ENCODE measurements at regions not wholly inside any gene's neighbourhood (a gene's known extent, or its start where the extent isn't known, plus 50 kb on each side); places are given as distances from the start of the nearest gene placed in this dataset.

GRCh38 chr3:59600631-59601030 lies 550.8 kb upstream of the CFAP20DC start:
- TF ChIP-seq POLR2A (IDR thresholded peaks at IDR 0.05) (no peak), POLR2AphosphoS5 (IDR thresholded peaks at IDR 0.05) (no peak)
- TF ChIP-seq, protein P1, sequence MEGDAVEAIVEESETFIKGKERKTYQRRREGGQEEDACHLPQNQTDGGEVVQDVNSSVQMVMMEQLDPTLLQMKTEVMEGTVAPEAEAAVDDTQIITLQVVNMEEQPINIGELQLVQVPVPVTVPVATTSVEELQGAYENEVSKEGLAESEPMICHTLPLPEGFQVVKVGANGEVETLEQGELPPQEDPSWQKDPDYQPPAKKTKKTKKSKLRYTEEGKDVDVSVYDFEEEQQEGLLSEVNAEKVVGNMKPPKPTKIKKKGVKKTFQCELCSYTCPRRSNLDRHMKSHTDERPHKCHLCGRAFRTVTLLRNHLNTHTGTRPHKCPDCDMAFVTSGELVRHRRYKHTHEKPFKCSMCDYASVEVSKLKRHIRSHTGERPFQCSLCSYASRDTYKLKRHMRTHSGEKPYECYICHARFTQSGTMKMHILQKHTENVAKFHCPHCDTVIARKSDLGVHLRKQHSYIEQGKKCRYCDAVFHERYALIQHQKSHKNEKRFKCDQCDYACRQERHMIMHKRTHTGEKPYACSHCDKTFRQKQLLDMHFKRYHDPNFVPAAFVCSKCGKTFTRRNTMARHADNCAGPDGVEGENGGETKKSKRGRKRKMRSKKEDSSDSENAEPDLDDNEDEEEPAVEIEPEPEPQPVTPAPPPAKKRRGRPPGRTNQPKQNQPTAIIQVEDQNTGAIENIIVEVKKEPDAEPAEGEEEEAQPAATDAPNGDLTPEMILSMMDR (IDR thresholded peaks at IDR 0.05), result no peak
